ENCODE measurements at regions not wholly inside any gene's neighbourhood (a gene's known extent, or its start where the extent isn't known, plus 50 kb on each side); places are given as distances from the start of the nearest gene placed in this dataset.

- TF ChIP-seq CTCF (conservative IDR thresholded peaks at IDR 0.05) = no peak
- no peak for TF ChIP-seq EZH2 (IDR thresholded peaks at IDR 0.05; ENCODE audit: low read depth)
Measured at GRCh38 chr1:222073307-222073995, 331.6 kb upstream of the DUSP10 start.

Measured in PC-9 (cell line).